ENCODE measurements at regions not wholly inside any gene's neighbourhood (a gene's known extent, or its start where the extent isn't known, plus 50 kb on each side); places are given as distances from the start of the nearest gene placed in this dataset.

DNA sequence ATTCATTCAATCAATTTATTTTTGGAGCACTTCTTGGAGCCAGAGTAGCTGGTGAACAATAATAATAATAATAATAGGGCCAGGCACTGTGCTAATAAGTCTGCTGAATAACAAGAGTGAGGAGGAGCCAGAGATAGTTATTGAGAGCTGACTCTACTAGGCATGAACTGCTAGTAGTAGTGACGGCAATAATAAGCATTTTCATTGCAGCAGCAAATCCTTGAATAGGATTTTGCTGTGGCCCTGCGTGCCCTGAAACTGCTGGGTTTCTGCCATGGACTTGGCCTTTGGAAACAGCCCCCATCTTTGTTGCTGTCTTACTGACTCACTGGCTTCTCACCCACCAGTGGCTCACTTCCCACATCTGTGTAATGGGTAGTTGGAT lies 545.9 kb downstream of the MIAT start:
- DNase-seq (ENCODE audit: low read depth in 2 of 2): no peak

DNA sequence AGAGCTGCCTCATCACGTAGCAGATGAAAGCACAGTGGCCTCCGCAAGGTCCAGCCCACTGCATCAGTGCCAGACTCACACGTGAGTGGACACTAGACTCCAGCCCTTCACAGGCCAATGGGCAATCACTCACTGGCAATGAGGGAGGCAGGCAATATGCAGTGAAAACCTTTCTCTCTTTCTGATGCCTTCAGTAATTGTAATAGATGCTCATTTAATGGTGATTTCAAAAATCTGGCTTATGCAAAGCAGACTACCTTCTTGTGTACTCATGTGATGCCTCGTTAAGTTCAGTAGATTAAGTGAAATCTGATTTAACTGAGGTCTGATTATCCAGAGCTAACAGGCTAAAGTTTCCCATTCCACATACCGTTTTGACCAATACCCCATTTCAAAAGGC lies 546.9 kb downstream of the MIAT start:
- no peak for DNase-seq (ENCODE audit: low read depth in 2 of 2)

GRCh38 chr22:27204817-27205216 lies 547.4 kb downstream of the MIAT start:
- DNase-seq (ENCODE audit: low read depth in 2 of 2): no peak

- no peak for DNase-seq (ENCODE audit: low read depth in 2 of 2)
Measured at GRCh38 chr22:27205492-27206373, 548.3 kb downstream of the MIAT start.

DNA sequence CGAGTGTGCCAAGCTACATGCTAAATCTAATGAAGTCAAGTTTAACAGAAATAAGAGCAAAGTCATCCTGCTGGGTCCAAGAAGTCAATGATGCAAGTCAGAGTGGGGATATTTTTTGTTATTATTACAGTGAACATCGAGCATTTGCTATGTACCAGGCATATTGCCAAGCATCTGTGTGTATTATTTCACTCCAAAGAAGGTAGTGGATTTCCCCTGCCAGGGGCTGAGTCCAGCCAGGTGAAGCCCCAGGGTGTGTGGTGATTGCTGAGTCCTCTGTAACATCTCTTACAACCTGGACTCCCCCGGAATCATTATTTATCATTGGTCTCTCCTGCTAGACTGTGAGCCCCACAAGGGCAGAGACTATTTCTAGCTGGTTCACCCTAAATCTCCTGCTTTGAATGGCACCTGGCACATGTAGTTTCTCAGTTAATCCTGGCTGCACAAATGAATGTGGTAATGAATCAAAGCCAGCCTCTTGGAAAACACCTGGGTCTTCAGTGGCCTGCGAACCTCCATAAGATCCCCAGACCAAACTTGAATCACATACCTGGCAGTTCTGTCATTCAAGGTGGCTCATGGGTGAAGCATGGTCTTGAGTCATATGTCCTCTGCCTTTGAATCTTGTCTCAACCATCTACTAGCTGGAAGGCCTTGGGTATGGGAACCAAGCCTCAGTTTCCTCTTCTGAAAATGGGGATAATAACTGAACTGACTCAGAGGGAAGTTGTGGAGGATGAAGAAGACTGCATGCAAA lies 549.2 kb downstream of the MIAT start:
- no peak for DNase-seq (ENCODE audit: low read depth in 2 of 2)

- DNase-seq (ENCODE audit: low read depth in 2 of 2): no peak
Measured at GRCh38 chr22:27207266-27207665, 549.9 kb downstream of the MIAT start.

DNA sequence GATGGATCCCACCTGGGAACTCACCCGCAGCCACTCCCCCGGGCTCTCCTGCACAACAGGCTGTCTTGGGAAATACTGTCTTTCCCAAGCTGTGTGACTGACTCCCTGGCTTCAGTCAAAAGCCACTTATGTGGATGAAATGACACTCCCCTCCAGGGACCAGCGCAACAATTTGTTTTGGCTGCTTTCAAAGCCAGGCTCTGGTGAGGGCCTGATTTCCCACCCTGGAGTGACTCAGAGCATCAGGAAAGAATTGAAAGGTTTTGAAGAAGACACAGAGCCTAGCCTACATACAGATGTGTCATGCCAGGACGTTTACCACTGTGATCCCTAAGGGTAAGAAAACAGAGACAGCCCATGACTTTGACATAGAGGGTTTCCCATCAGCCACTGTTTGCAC lies 550.5 kb downstream of the MIAT start:
- no peak for DNase-seq (ENCODE audit: low read depth in 2 of 2)

DNA sequence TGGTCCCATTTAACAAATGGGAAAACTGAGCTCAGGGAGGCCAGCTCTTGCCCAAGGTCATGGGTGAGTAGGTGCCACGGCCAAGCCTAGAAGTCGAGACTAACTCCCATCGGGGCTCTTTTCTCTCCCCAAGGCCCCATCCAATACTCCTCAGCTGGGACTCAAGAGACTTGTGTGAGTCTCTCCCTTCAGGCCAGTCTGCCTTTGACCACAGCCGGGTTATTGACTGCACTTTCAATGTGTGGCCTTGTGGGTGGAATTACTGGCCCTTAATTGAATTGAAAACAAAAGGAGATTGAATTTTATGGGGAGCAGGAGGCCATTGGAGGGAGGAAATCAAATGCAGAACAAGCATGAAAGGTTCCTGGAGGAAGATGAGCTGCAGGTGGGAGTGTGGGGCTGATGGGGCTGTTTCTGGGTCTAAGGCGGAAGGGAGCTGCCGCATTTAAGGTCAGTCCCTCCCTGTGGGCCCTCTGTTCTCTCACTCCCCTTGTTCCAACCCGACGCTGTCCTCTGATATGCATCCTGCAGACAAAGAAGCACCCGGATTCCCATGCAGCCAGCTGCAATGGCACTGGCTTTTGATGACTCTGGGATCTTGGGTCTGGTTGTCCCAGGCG lies 552.8 kb downstream of the MIAT start:
- no peak for DNase-seq (ENCODE audit: low read depth in 2 of 2)

DNA sequence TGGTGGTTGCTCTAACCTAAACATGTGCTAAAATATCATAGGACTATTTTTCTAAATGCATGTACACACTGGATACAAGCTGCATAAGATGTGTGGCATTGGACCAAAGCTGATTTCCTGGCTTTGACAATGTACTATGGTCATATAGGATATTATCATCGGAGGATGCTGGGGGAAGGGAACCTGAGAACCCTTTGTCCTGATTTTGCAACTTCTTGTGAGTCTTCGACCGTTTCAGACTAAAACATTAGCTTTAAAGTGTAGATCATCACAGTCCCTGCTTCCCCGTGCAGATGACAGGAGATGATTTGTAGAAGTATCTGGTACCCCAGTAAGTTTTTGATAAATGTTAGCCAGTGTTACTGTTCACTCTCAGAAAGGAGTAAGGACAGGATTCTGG lies 554.7 kb downstream of the MIAT start:
- DNase-seq (ENCODE audit: low read depth in 2 of 2): no peak

DNA sequence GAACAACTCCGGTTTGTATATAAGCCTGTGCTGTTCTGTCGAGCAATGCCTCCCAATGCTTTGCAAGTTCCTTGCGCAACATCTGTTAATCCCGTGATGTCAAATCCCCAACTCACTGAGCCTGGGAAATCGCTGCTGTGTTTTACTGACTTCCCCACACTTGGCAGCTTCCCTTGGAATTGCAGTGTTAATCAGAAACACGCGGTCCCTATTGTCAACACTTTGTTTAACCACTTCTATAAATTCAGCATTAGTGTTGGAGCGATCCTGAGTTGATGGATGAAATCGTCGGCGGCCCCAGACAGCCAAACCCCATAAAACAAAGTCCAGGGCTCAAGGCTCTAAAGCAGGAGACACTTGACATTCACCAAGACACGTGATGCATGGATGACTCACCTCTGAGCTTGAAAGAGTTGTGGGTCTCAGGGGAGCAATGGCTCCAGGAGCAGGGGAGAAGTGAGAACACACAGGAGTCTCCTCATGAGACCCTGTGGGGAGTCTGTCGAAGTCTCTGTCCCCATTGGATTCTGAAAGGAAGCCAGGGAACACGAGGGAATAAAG lies 555.3 kb downstream of the MIAT start:
- no peak for DNase-seq (ENCODE audit: low read depth in 2 of 2)

- no peak for DNase-seq (ENCODE audit: low read depth in 2 of 2)
Measured at GRCh38 chr22:27213294-27213693, 555.9 kb downstream of the MIAT start.

DNA sequence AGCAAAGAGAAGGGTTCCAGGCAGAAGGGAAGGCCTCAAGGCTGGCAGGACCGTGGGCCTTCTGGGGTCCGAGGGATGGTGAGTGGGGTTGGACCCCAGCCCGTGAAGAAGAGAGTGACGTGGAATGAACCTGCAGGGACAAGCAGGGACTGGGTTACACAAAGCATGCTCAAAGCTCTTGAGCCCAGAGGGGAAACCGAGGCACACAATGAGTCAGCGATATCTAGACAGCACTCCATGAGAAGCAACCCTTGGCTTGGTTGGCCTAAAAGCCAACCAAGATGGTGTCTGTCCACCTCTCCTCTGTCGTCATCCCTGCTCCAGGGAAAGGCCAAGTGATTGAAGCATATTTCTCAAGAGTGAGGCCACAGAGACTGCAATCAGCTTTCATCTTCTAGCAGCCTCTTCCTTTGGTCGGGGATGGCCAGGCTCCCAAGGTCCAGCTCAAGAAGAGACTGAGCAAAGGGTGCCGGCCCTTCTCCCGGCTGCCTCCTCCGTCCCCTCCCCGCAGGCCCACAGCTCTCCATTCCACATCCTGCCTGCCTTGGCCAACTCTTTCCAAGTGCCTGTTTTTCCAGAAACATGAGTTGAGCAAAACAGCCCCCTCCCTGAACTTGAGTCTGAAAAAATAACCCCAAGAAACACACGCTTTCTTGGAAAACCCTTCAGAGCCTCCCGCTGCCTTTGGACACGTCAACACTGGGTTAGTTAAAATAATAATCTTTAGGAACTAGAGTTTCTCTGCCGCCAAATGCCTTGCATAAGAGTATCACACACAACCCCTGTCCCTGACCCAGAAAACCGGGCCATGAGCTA lies 556.6 kb downstream of the MIAT start:
- DNase-seq (ENCODE audit: low read depth in 2 of 2): no peak

GRCh38 chr22:27214691-27215090 lies 557.3 kb downstream of the MIAT start:
- no peak for DNase-seq (ENCODE audit: low read depth in 2 of 2)

GRCh38 chr22:27215871-27216270 lies 558.5 kb downstream of the MIAT start:
- no peak for DNase-seq (ENCODE audit: low read depth in 2 of 2)

DNA sequence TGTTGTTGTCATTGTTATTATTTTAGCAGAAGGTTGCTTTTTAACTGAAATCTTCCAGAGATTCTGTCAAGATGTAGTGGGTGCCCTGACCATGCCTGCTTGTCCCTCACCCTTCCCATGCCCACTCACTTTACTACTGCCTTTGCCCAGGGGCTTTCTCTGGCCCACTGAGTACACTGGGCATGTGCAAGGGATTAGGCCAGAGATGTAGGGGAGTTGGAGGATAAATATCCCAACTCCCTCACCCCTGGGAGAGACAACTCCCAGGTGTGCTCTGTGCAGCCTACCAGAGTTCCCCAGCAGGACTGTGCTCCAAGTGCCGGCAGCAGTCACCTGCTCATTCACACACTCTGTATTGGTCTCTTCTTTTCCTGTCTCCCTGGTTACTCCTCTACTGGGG lies 559.1 kb downstream of the MIAT start:
- no peak for DNase-seq (ENCODE audit: low read depth in 2 of 2)

GRCh38 chr22:27217154-27217553 lies 559.8 kb downstream of the MIAT start:
- no peak for DNase-seq (ENCODE audit: low read depth in 2 of 2)

- DNase-seq (ENCODE audit: low read depth in 2 of 2): no peak
Measured at GRCh38 chr22:27218012-27218920, 560.9 kb downstream of the MIAT start.

DNA sequence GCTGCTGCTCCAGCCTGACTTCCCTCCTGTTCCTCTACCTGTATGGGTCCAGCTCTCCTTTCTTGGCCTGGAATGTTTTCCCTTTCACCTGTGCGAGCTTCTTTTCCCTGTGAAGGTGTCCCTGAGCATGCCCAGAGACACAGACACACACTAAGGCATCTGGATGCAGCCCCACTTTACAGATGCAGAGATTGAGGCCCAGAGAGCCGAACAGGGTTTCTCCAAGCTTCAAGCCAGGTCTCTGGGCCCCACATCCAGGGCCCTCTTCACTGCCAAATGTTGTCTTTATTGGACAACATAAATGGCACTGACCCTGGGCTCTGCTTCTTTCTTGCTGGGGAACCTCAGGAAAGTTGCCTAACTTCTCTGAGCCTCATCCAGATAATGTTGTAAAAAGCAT lies 561.6 kb downstream of the MIAT start:
- no peak for DNase-seq (ENCODE audit: low read depth in 2 of 2)

GRCh38 chr22:27220339-27220738 lies 563.0 kb downstream of the MIAT start:
- no peak for DNase-seq (ENCODE audit: low read depth in 2 of 2)

DNA sequence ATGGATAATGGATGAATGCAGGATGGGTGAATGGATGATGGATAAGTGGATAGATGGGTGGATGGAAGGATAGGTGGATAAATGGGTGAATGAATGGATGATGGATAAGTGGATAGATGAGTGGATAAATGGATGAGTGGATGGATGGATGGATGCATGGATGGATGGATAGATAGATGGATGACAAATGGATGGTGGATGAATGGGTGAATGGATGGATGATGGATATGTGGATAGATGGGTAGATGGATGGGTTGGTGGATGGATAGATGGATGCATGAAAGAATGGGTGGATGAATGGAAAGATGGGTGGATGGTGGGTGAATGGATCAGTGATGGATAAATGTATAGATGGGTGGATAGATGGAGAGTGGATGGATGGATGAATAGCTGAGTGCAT lies 564.8 kb downstream of the MIAT start:
- DNase-seq (ENCODE audit: low read depth in 2 of 2): no peak
